Osteocyte (in vitro differentiated cells): ENCODE measurements at regions not wholly inside any gene's neighbourhood (a gene's known extent, or its start where the extent isn't known, plus 50 kb on each side); places are given as distances from the start of the nearest gene placed in this dataset.
"Not testable (repeated sequence)": the region's sequence is repeated elsewhere in the genome, so short reads cannot be mapped to it uniquely, and the experiment has no call there.

Source experiments
- DNase-seq: peaks from one replicate; pipeline ENCODE4 v3.0.0; 2021; ENCODE audit warnings: mixed read lengths; ENCODE audit not compliant: unreplicated experiment; ENCODE audit errors: extremely low spot score
- H3K27ac Mint-ChIP-seq: one replicate; pipeline ENCODE4 v1.8.0; 2021; ENCODE audit warnings: mild to moderate bottlenecking, mixed read lengths; ENCODE audit not compliant: unreplicated experiment
- H3K27me3 Mint-ChIP-seq: one replicate; pipeline ENCODE4 v1.8.0; 2021; ENCODE audit warnings: mixed read lengths; ENCODE audit not compliant: unreplicated experiment
- H3K36me3 Mint-ChIP-seq: one replicate; pipeline ENCODE4 v1.8.0; 2021; ENCODE audit warnings: mixed read lengths; ENCODE audit not compliant: unreplicated experiment
- H3K4me1 Mint-ChIP-seq: one replicate; pipeline ENCODE4 v1.8.0; 2021; ENCODE audit warnings: mixed read lengths; ENCODE audit not compliant: unreplicated experiment
- H3K4me3 Mint-ChIP-seq: one replicate; pipeline ENCODE4 v1.8.0; 2021; ENCODE audit warnings: mild to moderate bottlenecking, moderate library complexity, mixed read lengths; ENCODE audit not compliant: unreplicated experiment
- H3K9me3 Mint-ChIP-seq: one replicate; pipeline ENCODE4 v1.8.0; 2021; ENCODE audit warnings: mixed read lengths; ENCODE audit not compliant: unreplicated experiment
- CTCF ChIP-seq: fragments of 200-600 bp; sonication (generic); IDR thresholded peaks from 2 replicates; pipeline ENCODE4 v1.5.0; 2021; ENCODE audit warnings: antibody characterized with exemption, mild to moderate bottlenecking, moderate library complexity

- no peaks in the 10 kb centered on the region for H3K36me3 Mint-ChIP-seq
- peaks cover 16% of the 10 kb centered on the region for H3K4me1 Mint-ChIP-seq
- no peak for DNase-seq
- H3K9me3 Mint-ChIP-seq, result peaks cover 6% of the 10 kb centered on the region
- no peak overlapping the region for H3K4me3 Mint-ChIP-seq
- peak overlapping the region; percentile 49 for H3K27ac Mint-ChIP-seq
- TF ChIP-seq CTCF, result no peak
- no peaks in the 10 kb centered on the region for H3K27me3 Mint-ChIP-seq
Observed at GRCh38 chr3:107001635-107002034, 375.6 kb upstream of the CCDC54 start.

- DNase-seq, H3K27ac Mint-ChIP-seq, H3K36me3 Mint-ChIP-seq, H3K9me3 Mint-ChIP-seq, H3K27me3 Mint-ChIP-seq, H3K4me3 Mint-ChIP-seq: not testable (repeated sequence)
- H3K4me1 Mint-ChIP-seq, result peaks cover 15% of the 10 kb centered on the region
Observed at GRCh38 chr3:107005352-107005751, 371.9 kb upstream of the CCDC54 start.

- Mint-ChIP-seq H3K27me3 (no peaks in the 10 kb centered on the region), H3K4me1 (no peaks in the 10 kb centered on the region), H3K36me3 (no peaks in the 10 kb centered on the region), H3K4me3 (no peak overlapping the region), H3K27ac (no peak overlapping the region), H3K9me3 (no peaks in the 10 kb centered on the region)
- no peak for TF ChIP-seq CTCF
- DNase-seq, result no peak
Observed at GRCh38 chr3:107008213-107008612, 369.0 kb upstream of the CCDC54 start.

- DNase-seq, result no peak
- H3K27ac Mint-ChIP-seq, result no peak overlapping the region
- H3K4me3 Mint-ChIP-seq, result no peak overlapping the region
- no peaks in the 10 kb centered on the region for H3K27me3 Mint-ChIP-seq
- H3K36me3 Mint-ChIP-seq, result peaks cover 9% of the 10 kb centered on the region
- no peaks in the 10 kb centered on the region for H3K4me1 Mint-ChIP-seq
- TF ChIP-seq CTCF, result no peak
- peaks cover 16% of the 10 kb centered on the region for H3K9me3 Mint-ChIP-seq
Observed at GRCh38 chr3:107013641-107014040, 363.6 kb upstream of the CCDC54 start.

- Mint-ChIP-seq H3K4me3 (no peak overlapping the region), H3K27ac (no peak overlapping the region), H3K9me3 (no peaks in the 10 kb centered on the region), H3K27me3 (no peaks in the 10 kb centered on the region), H3K4me1 (peaks cover 13% of the 10 kb centered on the region), H3K36me3 (no peaks in the 10 kb centered on the region)
- no peak for DNase-seq
- no peak for TF ChIP-seq CTCF
Observed at GRCh38 chr3:107024551-107025026, 352.6 kb upstream of the CCDC54 start.

- peaks cover under 1% of the 10 kb centered on the region for H3K9me3 Mint-ChIP-seq
- H3K36me3 Mint-ChIP-seq, result no peaks in the 10 kb centered on the region
- H3K4me3 Mint-ChIP-seq, result no peak overlapping the region
- TF ChIP-seq CTCF, result no peak
- no peak for DNase-seq
- no peaks in the 10 kb centered on the region for H3K27me3 Mint-ChIP-seq
- H3K4me1 Mint-ChIP-seq, result peaks cover 13% of the 10 kb centered on the region
- H3K27ac Mint-ChIP-seq, result no peak overlapping the region
Observed at GRCh38 chr3:107025961-107026360, 351.3 kb upstream of the CCDC54 start.
